Left kidney (tissue), 1 donor: ENCODE measurements at regions not wholly inside any gene's neighbourhood (a gene's known extent, or its start where the extent isn't known, plus 50 kb on each side); places are given as distances from the start of the nearest gene placed in this dataset.

Source experiments
- DNase-seq: peaks from one replicate; pipeline ENCODE4 v3.0.0-alpha.2; 2013

DNA sequence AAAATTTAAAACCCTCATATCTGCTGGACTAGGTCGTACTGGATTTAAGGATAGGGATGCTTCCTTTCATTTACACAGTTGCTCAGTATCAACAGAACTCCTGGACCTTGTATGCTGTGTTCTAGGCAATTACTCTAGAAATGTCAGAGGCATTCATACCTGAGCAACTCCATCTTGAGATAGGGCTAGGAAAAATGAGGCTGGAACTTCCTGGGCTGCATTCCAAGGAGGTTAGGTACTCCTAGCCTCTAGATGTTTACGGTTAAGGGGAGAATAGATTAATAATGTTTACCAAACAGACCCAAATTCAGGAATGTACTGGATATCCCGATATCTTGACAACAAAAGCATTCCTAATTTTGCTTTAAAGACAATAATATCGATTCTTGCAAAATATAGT, 84.7 kb upstream of the NLGN4X start:
- no peak for DNase-seq

DNA sequence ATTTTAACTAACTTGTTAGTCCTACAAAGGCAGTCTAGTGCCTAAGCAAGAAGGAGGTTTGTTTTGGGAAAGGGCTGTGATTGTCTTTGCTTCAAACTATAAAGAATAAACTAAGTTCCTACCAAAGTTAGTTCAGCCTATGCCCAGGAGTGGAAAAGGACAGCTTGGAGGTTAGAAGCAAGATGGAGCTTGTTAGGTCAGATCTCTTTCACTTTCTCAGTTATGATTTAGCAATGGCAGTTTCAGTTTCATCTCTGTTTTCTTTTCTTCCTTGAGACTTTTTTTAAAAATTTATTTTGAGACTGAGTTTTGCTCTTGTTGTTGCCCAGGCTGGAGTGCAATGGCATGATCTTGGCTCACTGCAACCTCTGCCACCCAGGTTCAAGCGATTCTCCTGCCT, 82.9 kb upstream of the NLGN4X start:
- no peak for DNase-seq

GRCh38 chrX:6307156-6307555, 78.5 kb upstream of the NLGN4X start:
- DNase-seq: no peak

- DNase-seq: no peak
Measured at GRCh38 chrX:6299724-6300123, 71.1 kb upstream of the NLGN4X start.

- DNase-seq: no peak
Measured at GRCh38 chrX:6293716-6294115, 65.0 kb upstream of the NLGN4X start.

GRCh38 chrX:6292599-6292998, 63.9 kb upstream of the NLGN4X start:
- no peak for DNase-seq

GRCh38 chrX:6291444-6291843, 62.8 kb upstream of the NLGN4X start:
- DNase-seq: peak; percentile 22

- no peak for DNase-seq
Measured at GRCh38 chrX:6283826-6284225, 55.2 kb upstream of the NLGN4X start.

DNA sequence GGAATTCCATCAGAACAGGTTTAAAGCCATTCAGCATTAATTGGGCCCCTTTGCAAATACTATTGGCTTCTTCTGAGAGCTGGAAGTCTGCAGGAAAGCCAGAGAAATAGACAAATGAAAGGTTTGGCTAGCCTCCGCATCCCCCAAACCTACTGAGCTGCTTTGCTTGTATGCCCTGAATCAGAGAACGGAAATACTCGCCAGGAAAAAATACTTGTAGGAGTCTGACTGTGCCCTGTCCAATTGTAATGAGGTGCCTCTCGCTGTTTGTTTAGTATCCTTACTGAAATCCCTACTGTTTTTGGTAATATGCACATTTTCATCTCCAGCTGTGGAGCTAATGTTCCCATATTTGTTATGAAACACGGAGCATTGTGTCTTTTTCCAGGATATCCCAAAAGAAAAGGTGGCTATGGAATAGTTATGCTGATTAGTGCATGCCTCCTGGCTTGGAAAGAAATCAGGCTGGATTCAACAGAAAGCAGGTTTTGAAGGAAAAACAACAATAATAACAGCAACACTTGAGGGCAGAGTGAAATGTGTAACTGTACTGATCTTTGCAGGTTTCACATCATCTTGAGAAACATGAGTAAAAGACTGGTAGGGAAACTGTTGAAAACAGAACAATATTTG, 50.7 kb upstream of the NLGN4X start:
- no peak for DNase-seq
